Endodermal cell (in vitro differentiated cells): ENCODE measurements at regions not wholly inside any gene's neighbourhood (a gene's known extent, or its start where the extent isn't known, plus 50 kb on each side); places are given as distances from the start of the nearest gene placed in this dataset.

ENCODE experiments used
- DNase-seq: peaks from one replicate; pipeline ENCODE4 v3.0.0-alpha.2; 2017
- H3K27ac ChIP-seq: 2 replicates; pipeline ENCODE4 v1.5.1; 2013; ENCODE audit warnings: mild to moderate bottlenecking, low read depth, low read length, moderate library complexity
- H3K27me3 ChIP-seq: 2 replicates; pipeline ENCODE4 v1.6.1; 2013; ENCODE audit warnings: mild to moderate bottlenecking, low read length, moderate library complexity; ENCODE audit not compliant: insufficient read depth, control insufficient read depth, poor library complexity, severe bottlenecking
- H3K36me3 ChIP-seq: 2 replicates; pipeline ENCODE4 v1.7.0; 2013; ENCODE audit warnings: mild to moderate bottlenecking, low read length, moderate library complexity; ENCODE audit not compliant: control insufficient read depth, insufficient read depth
- H3K4me1 ChIP-seq: one replicate; pipeline ENCODE4 v1.7.0; 2013; ENCODE audit warnings: low read length; ENCODE audit not compliant: control insufficient read depth, insufficient read depth
- H3K4me3 ChIP-seq: 2 replicates; pipeline ENCODE4 v1.5.1; 2013; ENCODE audit warnings: mild to moderate bottlenecking, low read length, moderate library complexity
- H3K9ac ChIP-seq: 2 replicates; pipeline ENCODE4 v1.6.1; 2013; ENCODE audit warnings: mild to moderate bottlenecking, low read length, moderate library complexity; ENCODE audit not compliant: poor library complexity, severe bottlenecking; ENCODE audit errors: extremely low read depth
- H3K9me3 ChIP-seq: 2 replicates; pipeline ENCODE4 v1.6.1; 2013; ENCODE audit warnings: mild to moderate bottlenecking, low read length, moderate library complexity; ENCODE audit not compliant: control insufficient read depth
- H3K27ac Mint-ChIP-seq: 2 replicates; pipeline ENCODE4 v1.8.0; 2020; ENCODE audit warnings: mixed read lengths
- H3K27me3 Mint-ChIP-seq: 2 replicates; pipeline ENCODE4 v1.8.0; 2021; ENCODE audit warnings: mild to moderate bottlenecking, mixed read lengths; ENCODE audit not compliant: insufficient read depth
- H3K36me3 Mint-ChIP-seq: 2 replicates; pipeline ENCODE4 v1.8.0; 2020; ENCODE audit warnings: low read depth, mixed read lengths
- H3K4me1 Mint-ChIP-seq: 2 replicates; pipeline ENCODE4 v1.8.0; 2020; ENCODE audit warnings: mixed read lengths
- H3K4me3 Mint-ChIP-seq: 2 replicates; pipeline ENCODE4 v1.8.0; 2020; ENCODE audit warnings: mild to moderate bottlenecking, moderate library complexity, mixed read lengths
- H3K9me3 Mint-ChIP-seq: 2 replicates; pipeline ENCODE4 v1.8.0; 2020; ENCODE audit warnings: mild to moderate bottlenecking, mixed read lengths
- WGBS, 2 experiments: methylation state at CpG; one replicate each; pipeline versions ENCODE4 v1.1.5 to v1.1.7; 2013; ENCODE audit warnings: missing lambda C conversion rate in 2 of 2, mixed read lengths in 1 of 2; ENCODE audit not compliant: insufficient coverage in 1 of 2, insufficient read length in 1 of 2; 5-methylcytosine and 5-hydroxymethylcytosine counted together
- TF ChIP-seq, protein P1 (sequence below): fragments of 200-600 bp; sonication (generic); conservative IDR thresholded peaks from 2 replicates; pipeline ENCODE4 v1.5.0; 2021; ENCODE audit warnings: antibody characterized with exemption, mild to moderate bottlenecking

- Mint-ChIP-seq H3K27me3 (no peaks in the 10 kb centered on the region), H3K9me3 (peaks cover 25% of the 10 kb centered on the region), H3K36me3 (peaks cover 6% of the 10 kb centered on the region), H3K27ac (no peak overlapping the region), H3K4me3 (no peak overlapping the region), H3K4me1 (no peaks in the 10 kb centered on the region)
- H3K27ac ChIP-seq = no peak overlapping the region
- no peak for DNase-seq
- WGBS, 2 experiments = 88% methylated on average over 2 of the region's 2 CpGs; no CpG with 5 or more reads in 1 of the 2 experiments
- H3K9me3 ChIP-seq = peaks cover 24% of the 10 kb centered on the region
- no peak overlapping the region for H3K4me3 ChIP-seq
- TF ChIP-seq, protein P1, sequence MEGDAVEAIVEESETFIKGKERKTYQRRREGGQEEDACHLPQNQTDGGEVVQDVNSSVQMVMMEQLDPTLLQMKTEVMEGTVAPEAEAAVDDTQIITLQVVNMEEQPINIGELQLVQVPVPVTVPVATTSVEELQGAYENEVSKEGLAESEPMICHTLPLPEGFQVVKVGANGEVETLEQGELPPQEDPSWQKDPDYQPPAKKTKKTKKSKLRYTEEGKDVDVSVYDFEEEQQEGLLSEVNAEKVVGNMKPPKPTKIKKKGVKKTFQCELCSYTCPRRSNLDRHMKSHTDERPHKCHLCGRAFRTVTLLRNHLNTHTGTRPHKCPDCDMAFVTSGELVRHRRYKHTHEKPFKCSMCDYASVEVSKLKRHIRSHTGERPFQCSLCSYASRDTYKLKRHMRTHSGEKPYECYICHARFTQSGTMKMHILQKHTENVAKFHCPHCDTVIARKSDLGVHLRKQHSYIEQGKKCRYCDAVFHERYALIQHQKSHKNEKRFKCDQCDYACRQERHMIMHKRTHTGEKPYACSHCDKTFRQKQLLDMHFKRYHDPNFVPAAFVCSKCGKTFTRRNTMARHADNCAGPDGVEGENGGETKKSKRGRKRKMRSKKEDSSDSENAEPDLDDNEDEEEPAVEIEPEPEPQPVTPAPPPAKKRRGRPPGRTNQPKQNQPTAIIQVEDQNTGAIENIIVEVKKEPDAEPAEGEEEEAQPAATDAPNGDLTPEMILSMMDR = no peak
- no peak overlapping the region for H3K9ac ChIP-seq
- no peaks in the 10 kb centered on the region for H3K36me3 ChIP-seq
- no peaks in the 10 kb centered on the region for H3K27me3 ChIP-seq
- H3K4me1 ChIP-seq = no peaks in the 10 kb centered on the region
These were observed 630.5 kb downstream of the TBL1XR1 start for GRCh38 chr3:176566757-176567156.

DNA sequence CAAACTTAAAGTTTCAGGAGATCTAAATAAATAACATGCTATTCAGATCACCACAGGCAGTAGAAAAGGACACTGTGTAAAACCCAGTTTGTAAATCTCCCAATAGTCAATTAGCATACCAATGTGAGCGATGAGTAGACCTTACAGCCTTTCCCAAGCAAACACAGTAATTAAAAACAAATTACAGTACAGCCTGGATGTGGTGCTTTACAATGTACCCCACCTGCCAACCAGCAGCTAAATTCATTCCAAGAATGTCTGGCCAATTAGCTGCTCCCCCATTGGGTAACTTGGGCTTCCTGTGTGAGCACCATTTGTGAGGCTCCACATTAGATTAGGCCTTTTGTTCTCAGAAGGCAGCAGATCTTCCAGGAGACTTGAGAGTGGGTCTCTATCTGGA lies 635.0 kb downstream of the TBL1XR1 start:
- Histone ChIP-seq H3K9me3 (peaks cover 24% of the 10 kb centered on the region), H3K27ac (no peak overlapping the region), H3K4me1 (no peaks in the 10 kb centered on the region), H3K36me3 (no peaks in the 10 kb centered on the region), H3K4me3 (no peak overlapping the region), H3K27me3 (no peaks in the 10 kb centered on the region), H3K9ac (no peak overlapping the region)
- WGBS, 2 experiments = 89 to 93% methylated on average over 1 of the region's 1 CpG
- H3K9me3 Mint-ChIP-seq = peaks cover 23% of the 10 kb centered on the region
- no peaks in the 10 kb centered on the region for H3K4me1 Mint-ChIP-seq
- no peak overlapping the region for H3K27ac Mint-ChIP-seq
- H3K36me3 Mint-ChIP-seq = peaks cover 4% of the 10 kb centered on the region
- H3K27me3 Mint-ChIP-seq = no peaks in the 10 kb centered on the region
- TF ChIP-seq, protein P1 = no peak
- H3K4me3 Mint-ChIP-seq = no peak overlapping the region
- no peak for DNase-seq

DNA sequence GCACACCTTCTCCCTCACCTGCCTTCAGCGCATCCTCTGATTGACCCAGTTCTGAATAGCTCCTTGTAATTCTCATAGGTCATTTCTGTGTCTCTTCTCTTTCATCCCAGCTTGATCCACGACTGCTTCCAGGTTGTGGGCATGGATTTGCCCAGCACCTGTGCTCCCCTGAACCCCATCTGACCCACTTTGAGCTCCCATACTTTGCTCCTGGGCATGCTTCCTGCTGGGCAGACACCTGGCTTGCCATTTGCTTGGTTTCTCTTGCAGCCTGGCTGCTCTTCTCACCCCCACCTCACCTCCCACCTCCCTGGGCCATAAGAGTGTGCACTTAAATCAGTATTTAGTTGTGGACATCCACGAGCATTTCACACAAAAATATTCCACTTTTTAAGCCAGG lies 635.5 kb downstream of the TBL1XR1 start:
- no peak overlapping the region for H3K27ac Mint-ChIP-seq
- WGBS, 2 experiments = 86 to 100% methylated on average over 1 to 3 of the region's 3 CpGs
- H3K36me3 ChIP-seq = no peaks in the 10 kb centered on the region
- no peaks in the 10 kb centered on the region for H3K4me1 ChIP-seq
- TF ChIP-seq, protein P1 = no peak
- H3K27ac ChIP-seq = no peak overlapping the region
- no peak overlapping the region for H3K9ac ChIP-seq
- DNase-seq = no peak
- no peak overlapping the region for H3K4me3 Mint-ChIP-seq
- H3K27me3 ChIP-seq = no peaks in the 10 kb centered on the region
- H3K9me3 Mint-ChIP-seq = peaks cover 23% of the 10 kb centered on the region
- no peaks in the 10 kb centered on the region for H3K27me3 Mint-ChIP-seq
- no peak overlapping the region for H3K4me3 ChIP-seq
- peaks cover 4% of the 10 kb centered on the region for H3K36me3 Mint-ChIP-seq
- no peaks in the 10 kb centered on the region for H3K4me1 Mint-ChIP-seq
- H3K9me3 ChIP-seq = peaks cover 24% of the 10 kb centered on the region
